GM21390 (cell line): ENCODE measurements at regions not wholly inside any gene's neighbourhood (a gene's known extent, or its start where the extent isn't known, plus 50 kb on each side); places are given as distances from the start of the nearest gene placed in this dataset.
A peak's percentile ranks its signal among the peaks of the same experiment; 100 is the strongest.
"Not testable (repeated sequence)": the region's sequence is repeated elsewhere in the genome, so short reads cannot be mapped to it uniquely, and the experiment has no call there.

ENCODE experiments used
- ATAC-seq: cut with Tn5 transposase; IDR thresholded peaks from one replicate; pipeline ENCODE4 v1.9.1; 2021; ENCODE audit not compliant: unreplicated experiment

GRCh38 chr6:90375681-90376439 lies 79.2 kb upstream of the BACH2 start:
- no peak for ATAC-seq

- no peak for ATAC-seq
Observed at GRCh38 chr6:90374201-90374600, 77.6 kb upstream of the BACH2 start.

GRCh38 chr6:90372885-90373284 lies 76.2 kb upstream of the BACH2 start:
- no peak for ATAC-seq

GRCh38 chr6:90372450-90372849 lies 75.8 kb upstream of the BACH2 start:
- ATAC-seq = no peak

DNA sequence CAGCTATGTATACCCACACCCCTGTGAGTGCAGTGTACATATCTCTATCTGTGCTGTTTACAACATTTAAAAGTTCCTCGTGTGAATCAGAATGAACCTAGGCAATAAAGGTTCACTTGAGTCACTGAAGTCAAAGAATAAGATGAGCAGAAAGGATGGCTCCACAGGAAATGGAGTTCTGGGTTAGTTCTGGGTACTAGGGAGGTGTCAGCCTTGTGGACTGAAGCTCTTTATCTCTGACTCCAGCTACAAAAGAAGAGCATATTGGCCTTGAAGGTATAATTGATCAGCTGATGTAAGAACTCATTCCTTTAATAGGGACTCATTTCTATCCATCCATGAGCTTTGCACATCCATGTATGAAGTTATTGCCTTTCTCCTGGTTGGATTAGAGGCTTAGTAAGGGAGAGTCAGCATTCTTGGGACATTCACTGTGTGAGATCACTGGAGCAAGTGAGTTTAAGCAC lies 73.9 kb upstream of the BACH2 start:
- no peak for ATAC-seq

DNA sequence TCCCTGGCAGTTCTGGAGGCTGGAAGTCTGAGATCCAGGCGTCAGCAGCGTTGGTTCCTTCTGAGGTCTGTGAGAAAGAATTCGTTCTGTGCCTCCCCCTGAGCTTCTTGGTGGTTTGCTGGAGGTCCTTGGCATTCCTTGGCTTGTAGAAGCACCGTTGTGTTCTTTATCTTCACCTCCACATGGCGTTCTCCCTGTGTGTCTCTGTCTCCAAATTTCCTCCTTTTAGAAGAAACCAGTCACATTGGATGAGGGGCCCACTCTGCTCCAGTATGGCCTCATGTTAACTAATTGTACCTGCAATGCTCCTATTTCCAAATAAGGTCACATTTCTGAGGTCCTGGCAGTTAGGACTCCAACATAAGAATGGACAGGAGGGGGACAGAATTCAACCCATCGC lies 73.0 kb upstream of the BACH2 start:
- ATAC-seq = no peak

DNA sequence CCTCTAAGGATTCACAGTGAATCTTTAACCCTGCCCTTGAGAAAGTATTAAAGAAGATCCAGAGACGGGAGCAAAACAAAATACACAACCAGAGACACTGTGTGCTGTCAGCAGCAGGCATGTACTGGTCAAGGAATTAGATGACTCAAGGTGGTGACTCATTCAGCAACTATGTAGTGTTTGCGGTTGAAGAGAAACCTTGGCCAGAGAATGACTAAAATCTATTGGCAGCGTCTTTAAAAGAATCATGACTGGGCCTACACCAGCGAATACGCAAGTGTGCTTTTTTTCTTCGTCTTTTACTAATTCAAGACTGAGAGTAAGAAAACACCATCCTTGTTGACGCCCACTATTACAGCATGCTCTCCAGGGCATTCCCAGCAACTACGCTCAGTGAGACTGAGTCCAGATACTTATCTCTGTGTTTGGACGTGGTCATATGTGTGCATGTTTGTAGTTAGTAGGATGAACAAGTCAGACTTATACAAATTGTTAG lies 72.4 kb upstream of the BACH2 start:
- peak; percentile 100 for ATAC-seq

GRCh38 chr6:90368601-90369000 lies 72.0 kb upstream of the BACH2 start:
- ATAC-seq = no peak

GRCh38 chr6:90368001-90368400 lies 71.4 kb upstream of the BACH2 start:
- ATAC-seq = no peak

DNA sequence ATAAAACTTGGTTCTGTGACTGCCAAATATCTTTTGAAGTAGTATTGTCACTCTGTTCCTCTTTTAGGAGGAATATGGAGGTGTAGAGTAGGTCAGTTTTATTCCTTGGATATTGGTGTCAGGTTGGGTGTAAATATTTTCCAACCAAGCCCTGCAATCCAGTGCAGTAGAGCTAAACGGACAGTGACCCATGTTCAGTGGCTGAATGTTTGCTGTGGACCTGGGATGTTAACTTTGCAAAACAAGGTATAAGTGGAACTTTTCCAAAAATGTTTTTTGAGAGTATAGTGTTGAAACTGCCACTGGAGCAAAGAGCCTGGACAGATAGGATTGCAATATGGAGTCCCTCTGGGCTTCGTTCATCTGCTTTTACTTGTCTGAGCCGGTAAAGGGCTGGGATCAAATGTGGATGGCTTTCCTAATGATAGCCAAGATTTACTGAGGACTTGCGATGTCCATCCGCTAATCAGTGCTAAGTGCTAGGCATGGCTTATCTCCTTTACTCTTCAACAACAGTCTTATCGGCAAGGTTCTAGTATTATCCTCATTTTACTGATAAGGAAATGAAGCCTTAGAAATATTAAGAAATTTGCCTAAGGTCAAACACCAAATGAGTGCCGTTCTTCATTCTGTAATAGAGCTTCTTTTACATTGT lies 69.0 kb upstream of the BACH2 start:
- no peak for ATAC-seq

DNA sequence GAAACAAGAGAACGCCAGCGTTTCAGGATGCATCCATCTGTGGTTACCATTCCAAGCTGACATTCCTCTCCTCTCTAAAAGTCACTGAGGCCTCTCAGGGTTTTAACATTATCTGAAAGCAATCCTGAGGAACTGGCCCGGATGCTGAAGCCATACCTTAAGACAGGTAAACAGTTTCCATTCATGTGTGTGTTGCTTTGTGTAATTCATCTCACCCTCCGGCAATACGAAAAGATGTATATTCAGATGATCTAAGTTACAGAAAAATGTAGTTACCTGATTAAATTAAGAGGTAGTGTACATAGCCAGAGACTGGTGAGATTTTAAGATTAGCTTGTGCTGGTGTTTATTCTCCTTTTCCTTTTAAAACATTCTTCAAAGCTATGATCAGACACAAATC lies 68.4 kb upstream of the BACH2 start:
- ATAC-seq = no peak

- ATAC-seq = no peak
Observed at GRCh38 chr6:90364286-90364685, 67.6 kb upstream of the BACH2 start.

DNA sequence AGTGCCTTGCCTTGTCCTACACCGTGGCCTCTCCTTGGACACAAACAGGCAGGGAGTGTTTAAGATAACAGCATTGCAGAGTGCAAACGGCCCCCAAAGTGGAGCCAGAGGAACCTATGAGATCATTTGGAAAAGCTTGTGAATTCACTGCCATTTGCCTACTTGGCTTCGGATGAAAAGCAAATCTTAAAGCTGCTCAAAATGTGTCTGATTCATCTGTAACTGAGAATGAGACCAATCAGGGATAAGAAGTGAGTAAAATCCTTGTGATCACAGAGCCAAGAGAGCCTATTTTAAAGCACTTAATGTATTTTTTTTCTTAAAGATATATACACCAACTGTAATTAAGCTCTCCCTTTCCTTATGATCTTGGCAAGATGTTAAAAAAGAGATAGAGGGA lies 65.7 kb upstream of the BACH2 start:
- ATAC-seq = no peak

DNA sequence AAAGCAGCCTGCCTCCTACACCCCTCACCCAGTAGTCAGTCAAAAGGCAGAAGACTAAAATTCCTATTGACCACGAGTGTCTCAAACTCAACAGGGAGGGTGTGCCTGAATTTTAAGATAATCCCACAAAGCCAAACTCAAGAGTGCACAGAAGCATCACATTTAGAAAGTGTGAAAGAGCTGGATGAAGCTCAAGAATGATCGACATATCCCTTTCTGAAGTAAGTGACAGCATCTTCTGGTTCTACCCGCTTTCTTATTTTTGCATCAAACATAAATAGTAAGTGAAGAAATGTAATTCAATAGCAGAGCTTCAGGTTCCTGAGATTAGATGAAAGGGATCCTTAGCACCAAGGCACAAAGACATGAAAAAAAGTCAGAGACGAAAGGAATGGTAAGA lies 64.5 kb upstream of the BACH2 start:
- ATAC-seq = no peak

DNA sequence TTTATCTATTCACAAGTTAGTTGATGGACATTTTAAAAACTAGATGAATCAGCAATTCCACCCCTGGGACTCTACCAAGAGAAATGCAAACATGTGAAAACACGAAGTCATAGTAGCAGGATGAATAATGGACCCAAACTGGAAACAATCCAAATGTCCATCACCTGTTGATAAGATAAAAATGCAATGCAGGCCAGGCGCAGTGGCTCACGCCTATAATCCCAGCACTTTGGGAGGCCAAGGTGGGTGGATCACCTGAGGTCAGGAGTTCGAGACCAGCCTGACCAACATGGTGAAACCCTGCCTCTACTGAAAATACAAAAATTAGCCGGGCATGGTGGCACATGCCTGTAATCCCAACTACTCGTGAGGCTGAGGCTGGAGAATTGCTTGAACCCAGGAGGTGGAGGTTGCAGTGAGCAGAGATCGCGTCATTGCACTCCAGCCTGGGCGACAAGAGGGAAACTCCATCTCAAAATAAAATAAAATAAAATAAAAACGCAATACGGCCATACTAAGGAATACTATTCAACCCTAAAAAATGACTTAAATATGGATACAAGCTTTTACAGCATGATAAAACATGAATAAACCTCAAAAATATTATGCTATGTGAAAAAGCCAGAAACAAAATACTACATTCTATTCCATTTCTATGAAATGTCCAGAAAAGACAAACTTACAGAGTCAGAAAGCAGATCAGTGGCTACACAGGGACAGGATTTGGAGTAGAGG lies 61.6 kb upstream of the BACH2 start:
- not testable (repeated sequence) for ATAC-seq

- ATAC-seq = no peak
Observed at GRCh38 chr6:90356012-90356421, 59.4 kb upstream of the BACH2 start.

- no peak for ATAC-seq
Observed at GRCh38 chr6:90354961-90355360, 58.3 kb upstream of the BACH2 start.

- no peak for ATAC-seq
Observed at GRCh38 chr6:90351696-90352095, 55.1 kb upstream of the BACH2 start.

DNA sequence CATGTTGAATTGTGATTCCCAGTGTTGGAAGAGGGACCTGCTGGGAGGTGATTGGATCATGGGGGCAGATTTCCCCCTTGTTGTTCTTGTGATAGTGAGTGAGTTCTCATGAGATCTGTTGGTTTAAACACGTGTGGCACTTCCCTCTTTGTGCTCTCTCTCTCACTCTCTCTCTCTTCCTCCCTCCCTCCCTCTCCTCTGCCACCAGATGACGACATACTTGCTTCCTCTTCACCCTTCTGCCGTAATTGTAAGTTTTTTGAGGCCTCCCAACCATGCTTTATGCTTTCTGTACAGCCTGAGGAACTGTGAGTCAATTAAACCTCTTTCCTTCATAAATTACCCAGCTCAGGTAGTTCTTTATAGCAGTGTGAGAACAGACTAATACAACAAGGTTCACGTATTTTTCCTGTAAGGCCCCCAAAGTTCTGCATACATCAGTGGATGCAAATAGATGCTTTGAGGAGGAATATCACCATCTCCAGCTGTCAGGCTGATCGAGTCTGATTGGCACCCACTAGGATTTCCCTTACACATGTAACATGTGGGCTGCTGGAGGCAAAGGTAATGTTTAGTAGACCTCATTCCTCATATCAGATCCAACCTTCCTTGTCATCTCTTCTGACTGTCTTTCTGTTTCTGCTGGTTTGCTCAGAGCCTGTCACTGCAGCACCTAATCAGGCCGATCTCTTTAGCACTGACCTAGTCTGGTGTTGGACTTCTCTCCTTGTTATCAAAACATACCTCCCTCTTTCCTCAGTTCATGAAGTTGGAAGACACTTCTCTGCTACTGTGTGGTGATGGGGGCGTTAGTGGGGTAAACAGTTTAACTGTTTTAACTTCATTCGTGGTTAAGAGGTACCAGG lies 54.3 kb upstream of the BACH2 start:
- ATAC-seq = no peak

DNA sequence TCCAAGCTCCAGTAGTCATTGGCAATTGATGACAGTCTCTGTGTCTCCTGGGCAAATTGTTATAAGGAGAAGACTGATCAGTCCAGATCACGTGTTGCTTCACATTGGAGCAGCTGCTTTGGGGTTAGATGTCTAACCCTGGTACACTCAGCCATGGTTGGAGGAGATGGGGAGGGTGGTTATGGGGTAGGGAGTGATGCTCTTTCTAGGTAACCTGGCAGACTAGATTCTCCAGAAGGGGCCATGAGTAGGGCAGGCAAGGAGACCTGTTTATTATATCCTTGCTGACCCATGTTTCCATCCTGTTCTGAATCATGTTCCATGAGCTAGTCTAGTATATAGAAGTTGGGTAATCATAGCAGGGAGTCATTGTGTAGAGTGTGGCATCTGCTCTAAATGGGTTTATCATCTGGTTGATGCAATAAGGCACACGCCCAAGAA lies 50.8 kb upstream of the BACH2 start:
- ATAC-seq = no peak

DNA sequence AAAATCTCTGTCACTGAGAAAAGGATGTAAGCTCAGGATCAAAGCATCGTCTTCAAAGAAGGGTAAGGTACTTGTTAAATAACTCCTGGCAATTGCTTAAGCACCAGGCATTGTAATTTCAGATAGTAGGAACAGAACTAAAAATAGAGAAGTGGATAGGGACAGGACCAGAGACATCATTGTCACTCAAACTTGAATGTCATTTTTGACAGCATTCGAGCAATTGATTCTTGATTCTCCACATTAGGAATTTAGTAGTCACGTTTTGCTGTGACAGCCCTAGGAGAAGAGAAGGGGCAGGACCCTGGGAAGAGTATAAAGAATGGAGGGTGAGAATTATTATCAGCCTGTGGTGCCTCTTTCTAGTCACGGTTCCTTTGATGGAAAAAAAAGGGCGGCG lies 50.1 kb upstream of the BACH2 start:
- ATAC-seq = no peak
